Activated T-helper 2 cell treated with anti-CD3 and anti-CD28 coated beads, Interferon-gamma antibody, Interleukin-2, Interleukin-4, amounts not matched to agents 10 μg/mL and 5 μg/mL and 100 μg/mL, durations not matched to agents 14 hours and 24 hours and 36 hours (primary cell): ENCODE measurements at regions not wholly inside any gene's neighbourhood (a gene's known extent, or its start where the extent isn't known, plus 50 kb on each side); places are given as distances from the start of the nearest gene placed in this dataset.
"Not testable (repeated sequence)": the region's sequence is repeated elsewhere in the genome, so short reads cannot be mapped to it uniquely, and the experiment has no call there.

Experiments
- DNase-seq: peaks from one replicate; pipeline ENCODE4 v3.0.0; 2021; ENCODE audit warnings: low spot score
- H3K27ac Mint-ChIP-seq: one replicate; pipeline ENCODE4 v1.8.0; 2021; ENCODE audit warnings: mixed read lengths
- H3K27me3 Mint-ChIP-seq: one replicate; pipeline ENCODE4 v1.8.0; 2021; ENCODE audit warnings: low read depth, mixed read lengths
- H3K36me3 Mint-ChIP-seq: one replicate; pipeline ENCODE4 v1.8.0; 2021; ENCODE audit warnings: low read depth, mixed read lengths
- H3K4me1 Mint-ChIP-seq: one replicate; pipeline ENCODE4 v1.8.0; 2021; ENCODE audit warnings: low read depth, mixed read lengths
- H3K4me3 Mint-ChIP-seq: one replicate; pipeline ENCODE4 v1.8.0; 2021; ENCODE audit warnings: low read depth, mild to moderate bottlenecking, moderate library complexity, mixed read lengths
- H3K9me3 Mint-ChIP-seq: one replicate; pipeline ENCODE4 v1.8.0; 2021; ENCODE audit warnings: mixed read lengths
- intact Hi-C: fragments of 100-400 bp; cut with micrococcal nuclease; formaldehyde crosslinking; loops from one replicate; pipeline ENCODE4 v1.15.1; 2023

GRCh38 chr2:131626011-131626410 is 98.3 kb downstream of the CCDC74A start:
- H3K27me3 Mint-ChIP-seq, H3K9me3 Mint-ChIP-seq, intact Hi-C loops, H3K27ac Mint-ChIP-seq, DNase-seq, H3K36me3 Mint-ChIP-seq, H3K4me1 Mint-ChIP-seq, H3K4me3 Mint-ChIP-seq: not testable (repeated sequence)

- H3K36me3 Mint-ChIP-seq, H3K27me3 Mint-ChIP-seq, DNase-seq, H3K4me3 Mint-ChIP-seq, H3K4me1 Mint-ChIP-seq, intact Hi-C loops, H3K27ac Mint-ChIP-seq, H3K9me3 Mint-ChIP-seq: not testable (repeated sequence)
These were observed 98.9 kb downstream of the CCDC74A start for GRCh38 chr2:131626565-131626964.

GRCh38 chr2:131627777-131628176 is 100.1 kb downstream of the CCDC74A start:
- not testable (repeated sequence) for H3K36me3 Mint-ChIP-seq, H3K4me1 Mint-ChIP-seq

DNA sequence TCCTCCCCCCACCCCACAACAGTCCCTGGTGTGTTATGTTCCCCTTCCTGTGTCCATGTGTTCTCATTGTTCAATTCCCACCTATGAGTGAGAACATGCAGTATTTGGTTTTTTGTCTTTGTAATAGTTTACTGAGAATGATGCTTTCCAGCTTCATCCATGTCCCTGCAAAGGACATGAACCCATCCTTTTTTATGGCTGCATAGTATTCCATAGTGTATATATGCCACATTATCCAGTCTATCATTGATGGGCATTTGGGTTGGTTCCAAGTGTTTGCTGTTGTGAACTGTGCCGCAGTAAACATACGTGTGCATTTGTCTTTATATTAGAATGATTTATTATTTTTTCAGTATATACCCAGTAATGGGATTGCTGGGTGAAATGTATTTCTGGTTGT is 104.0 kb downstream of the CCDC74A start:
- H3K27ac Mint-ChIP-seq, H3K4me1 Mint-ChIP-seq, intact Hi-C loops, H3K27me3 Mint-ChIP-seq, H3K4me3 Mint-ChIP-seq, H3K36me3 Mint-ChIP-seq, DNase-seq, H3K9me3 Mint-ChIP-seq: not testable (repeated sequence)

More at GRCh38 chr2:131627777-131628176, 100.1 kb downstream of the CCDC74A start:
- H3K27me3 Mint-ChIP-seq, H3K4me3 Mint-ChIP-seq, DNase-seq, intact Hi-C loops, H3K27ac Mint-ChIP-seq, H3K9me3 Mint-ChIP-seq: not testable (repeated sequence)

DNA sequence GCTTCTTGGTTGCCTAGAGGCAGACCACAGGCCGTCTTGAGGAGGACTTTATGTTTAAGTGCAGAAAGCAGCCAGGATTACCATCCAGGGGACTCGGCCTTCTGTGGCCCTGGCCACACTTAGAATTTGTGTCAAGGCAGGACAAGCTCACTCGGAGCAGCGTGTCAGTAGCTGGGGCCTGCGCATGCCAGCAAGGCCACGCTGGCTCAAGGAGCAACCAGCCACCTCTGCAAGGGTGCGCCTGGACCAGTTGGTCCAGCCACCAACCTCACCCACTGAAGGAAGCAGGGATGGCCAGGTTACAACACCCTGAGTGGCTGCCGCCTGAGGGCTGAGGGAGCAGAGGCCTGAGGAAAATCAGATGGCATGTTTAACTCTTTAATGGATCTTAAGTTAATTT is 105.7 kb downstream of the CCDC74A start:
- H3K4me3 Mint-ChIP-seq, intact Hi-C loops, H3K9me3 Mint-ChIP-seq, H3K36me3 Mint-ChIP-seq, H3K4me1 Mint-ChIP-seq, H3K27me3 Mint-ChIP-seq, DNase-seq, H3K27ac Mint-ChIP-seq: not testable (repeated sequence)

- H3K27ac Mint-ChIP-seq, H3K27me3 Mint-ChIP-seq, DNase-seq, H3K36me3 Mint-ChIP-seq, H3K4me1 Mint-ChIP-seq, H3K4me3 Mint-ChIP-seq, H3K9me3 Mint-ChIP-seq, intact Hi-C loops: not testable (repeated sequence)
These were observed 106.4 kb downstream of the CCDC74A start for GRCh38 chr2:131633827-131634695.

DNA sequence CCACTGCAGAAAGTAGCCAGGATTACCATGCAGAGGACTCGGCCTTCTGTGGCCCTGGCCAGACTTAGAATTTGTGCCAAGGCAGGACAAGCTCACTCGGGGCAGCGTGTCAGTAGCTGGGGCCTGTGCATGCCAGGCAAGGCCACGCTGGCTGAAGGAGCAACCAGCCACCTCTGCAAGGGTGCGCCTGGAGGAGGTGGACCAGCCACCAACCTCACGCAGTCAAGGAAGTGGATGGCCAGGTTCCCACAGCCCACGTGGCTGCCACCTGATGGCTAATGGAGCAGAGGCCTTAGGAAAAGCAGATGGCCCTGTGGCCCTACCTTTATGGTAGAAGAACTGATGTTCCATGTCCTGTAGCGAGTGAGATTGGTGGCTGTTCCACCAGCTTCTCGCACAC is 107.9 kb downstream of the CCDC74A start:
- H3K4me3 Mint-ChIP-seq, result no peak overlapping the region
- no peaks in the 10 kb centered on the region for H3K4me1 Mint-ChIP-seq
- H3K27ac Mint-ChIP-seq, result no peak overlapping the region
- DNase-seq, result no peak
- no peaks in the 10 kb centered on the region for H3K36me3 Mint-ChIP-seq
- H3K9me3 Mint-ChIP-seq, result no peaks in the 10 kb centered on the region
- intact Hi-C loops, result no loop called here
- peaks cover 12% of the 10 kb centered on the region for H3K27me3 Mint-ChIP-seq

GRCh38 chr2:131636704-131637308 is 109.1 kb downstream of the CCDC74A start:
- H3K27ac Mint-ChIP-seq, H3K4me3 Mint-ChIP-seq, intact Hi-C loops, H3K4me1 Mint-ChIP-seq, DNase-seq, H3K9me3 Mint-ChIP-seq, H3K36me3 Mint-ChIP-seq: not testable (repeated sequence)
- H3K27me3 Mint-ChIP-seq, result peaks cover 20% of the 10 kb centered on the region

- H3K4me1 Mint-ChIP-seq, H3K4me3 Mint-ChIP-seq, H3K27ac Mint-ChIP-seq, H3K36me3 Mint-ChIP-seq, DNase-seq, H3K9me3 Mint-ChIP-seq, intact Hi-C loops: not testable (repeated sequence)
- H3K27me3 Mint-ChIP-seq, result peaks cover 28% of the 10 kb centered on the region
These were observed 111.4 kb downstream of the CCDC74A start for GRCh38 chr2:131639001-131639620.

DNA sequence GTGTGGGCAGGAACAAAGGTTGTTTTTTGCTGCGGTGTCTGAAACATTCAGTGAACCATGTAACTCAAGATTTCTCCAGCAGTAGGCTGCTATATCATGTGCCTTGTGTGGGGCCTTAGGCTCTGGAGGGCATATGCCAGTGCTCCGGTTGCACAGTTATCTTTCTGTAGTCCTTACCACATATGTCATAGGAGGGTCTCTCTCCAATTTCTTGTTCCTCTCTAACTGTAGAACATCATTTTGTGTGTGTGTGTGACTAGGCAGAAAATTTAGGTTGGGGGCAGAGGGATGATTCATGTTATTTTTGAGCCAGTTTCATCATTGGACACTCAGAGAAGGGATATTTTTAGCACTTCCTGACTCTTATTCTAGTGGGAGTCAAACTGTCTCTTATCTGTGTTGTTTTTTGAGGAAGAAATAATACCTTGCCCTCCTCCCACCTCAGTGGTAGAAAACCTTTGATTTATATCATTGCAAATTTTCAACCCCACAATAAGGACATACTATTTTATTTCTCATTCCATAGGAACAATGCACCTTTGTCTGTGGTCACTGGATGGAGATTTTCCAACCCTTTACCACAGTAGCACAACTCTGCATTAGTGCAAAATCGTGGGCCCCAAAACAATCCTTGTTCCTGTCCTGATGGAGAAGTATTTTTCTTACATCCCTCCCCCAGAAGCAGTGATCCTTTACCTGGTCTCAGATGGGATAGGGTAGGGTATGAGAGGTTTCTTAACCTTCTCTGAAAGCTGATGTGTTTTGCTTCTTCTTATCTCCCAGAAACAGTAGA is 113.9 kb downstream of the CCDC74A start:
- H3K27ac Mint-ChIP-seq, result no peak overlapping the region
- intact Hi-C loops, result no loop called here
- H3K27me3 Mint-ChIP-seq, result peaks cover 39% of the 10 kb centered on the region
- H3K9me3 Mint-ChIP-seq, result no peaks in the 10 kb centered on the region
- no peaks in the 10 kb centered on the region for H3K36me3 Mint-ChIP-seq
- no peak overlapping the region for H3K4me3 Mint-ChIP-seq
- no peak for DNase-seq
- no peaks in the 10 kb centered on the region for H3K4me1 Mint-ChIP-seq

- H3K27me3 Mint-ChIP-seq, result peaks cover 46% of the 10 kb centered on the region
- H3K4me3 Mint-ChIP-seq, intact Hi-C loops: not testable (repeated sequence)
These were observed 115.5 kb downstream of the CCDC74A start for GRCh38 chr2:131643180-131643579.

GRCh38 chr2:131645177-131645765 is 117.6 kb downstream of the CCDC74A start:
- no peak overlapping the region for H3K27ac Mint-ChIP-seq
- no peaks in the 10 kb centered on the region for H3K4me1 Mint-ChIP-seq
- no peaks in the 10 kb centered on the region for H3K36me3 Mint-ChIP-seq
- no peaks in the 10 kb centered on the region for H3K9me3 Mint-ChIP-seq
- peaks cover 46% of the 10 kb centered on the region for H3K27me3 Mint-ChIP-seq
- intact Hi-C loops, result no loop called here
- no peak for DNase-seq
- no peak overlapping the region for H3K4me3 Mint-ChIP-seq

More at GRCh38 chr2:131643180-131643579, 115.5 kb downstream of the CCDC74A start:
- not testable (repeated sequence) for H3K27ac Mint-ChIP-seq, H3K9me3 Mint-ChIP-seq, H3K36me3 Mint-ChIP-seq, H3K4me1 Mint-ChIP-seq, DNase-seq
